ENCODE measurements at regions not wholly inside any gene's neighbourhood (a gene's known extent, or its start where the extent isn't known, plus 50 kb on each side); places are given as distances from the start of the nearest gene placed in this dataset.

DNA sequence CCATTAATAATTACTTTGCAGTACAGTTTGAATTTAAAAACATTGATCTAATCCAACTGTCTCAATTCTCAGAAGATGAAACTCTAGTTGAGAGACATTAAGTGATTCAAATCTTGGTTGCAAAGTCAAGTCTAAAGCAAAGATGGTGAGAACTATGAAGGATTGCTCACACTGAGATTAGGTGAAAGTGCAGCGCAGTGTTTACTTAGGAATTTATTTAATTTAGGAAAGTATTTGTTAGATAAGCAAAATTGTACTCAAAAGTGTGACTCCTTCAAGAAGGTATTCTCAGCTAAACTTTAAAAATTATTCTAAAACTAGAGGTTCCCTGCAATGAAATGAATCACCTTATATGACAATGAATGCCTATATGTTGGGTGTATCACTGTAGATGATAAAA lies 454.9 kb downstream of the PDGFC start:
- TF ChIP-seq, protein P1, sequence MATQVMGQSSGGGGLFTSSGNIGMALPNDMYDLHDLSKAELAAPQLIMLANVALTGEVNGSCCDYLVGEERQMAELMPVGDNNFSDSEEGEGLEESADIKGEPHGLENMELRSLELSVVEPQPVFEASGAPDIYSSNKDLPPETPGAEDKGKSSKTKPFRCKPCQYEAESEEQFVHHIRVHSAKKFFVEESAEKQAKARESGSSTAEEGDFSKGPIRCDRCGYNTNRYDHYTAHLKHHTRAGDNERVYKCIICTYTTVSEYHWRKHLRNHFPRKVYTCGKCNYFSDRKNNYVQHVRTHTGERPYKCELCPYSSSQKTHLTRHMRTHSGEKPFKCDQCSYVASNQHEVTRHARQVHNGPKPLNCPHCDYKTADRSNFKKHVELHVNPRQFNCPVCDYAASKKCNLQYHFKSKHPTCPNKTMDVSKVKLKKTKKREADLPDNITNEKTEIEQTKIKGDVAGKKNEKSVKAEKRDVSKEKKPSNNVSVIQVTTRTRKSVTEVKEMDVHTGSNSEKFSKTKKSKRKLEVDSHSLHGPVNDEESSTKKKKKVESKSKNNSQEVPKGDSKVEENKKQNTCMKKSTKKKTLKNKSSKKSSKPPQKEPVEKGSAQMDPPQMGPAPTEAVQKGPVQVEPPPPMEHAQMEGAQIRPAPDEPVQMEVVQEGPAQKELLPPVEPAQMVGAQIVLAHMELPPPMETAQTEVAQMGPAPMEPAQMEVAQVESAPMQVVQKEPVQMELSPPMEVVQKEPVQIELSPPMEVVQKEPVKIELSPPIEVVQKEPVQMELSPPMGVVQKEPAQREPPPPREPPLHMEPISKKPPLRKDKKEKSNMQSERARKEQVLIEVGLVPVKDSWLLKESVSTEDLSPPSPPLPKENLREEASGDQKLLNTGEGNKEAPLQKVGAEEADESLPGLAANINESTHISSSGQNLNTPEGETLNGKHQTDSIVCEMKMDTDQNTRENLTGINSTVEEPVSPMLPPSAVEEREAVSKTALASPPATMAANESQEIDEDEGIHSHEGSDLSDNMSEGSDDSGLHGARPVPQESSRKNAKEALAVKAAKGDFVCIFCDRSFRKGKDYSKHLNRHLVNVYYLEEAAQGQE (IDR thresholded peaks at IDR 0.05; ENCODE audit: unreplicated experiment): no peak
- TF ChIP-seq, protein P2, sequence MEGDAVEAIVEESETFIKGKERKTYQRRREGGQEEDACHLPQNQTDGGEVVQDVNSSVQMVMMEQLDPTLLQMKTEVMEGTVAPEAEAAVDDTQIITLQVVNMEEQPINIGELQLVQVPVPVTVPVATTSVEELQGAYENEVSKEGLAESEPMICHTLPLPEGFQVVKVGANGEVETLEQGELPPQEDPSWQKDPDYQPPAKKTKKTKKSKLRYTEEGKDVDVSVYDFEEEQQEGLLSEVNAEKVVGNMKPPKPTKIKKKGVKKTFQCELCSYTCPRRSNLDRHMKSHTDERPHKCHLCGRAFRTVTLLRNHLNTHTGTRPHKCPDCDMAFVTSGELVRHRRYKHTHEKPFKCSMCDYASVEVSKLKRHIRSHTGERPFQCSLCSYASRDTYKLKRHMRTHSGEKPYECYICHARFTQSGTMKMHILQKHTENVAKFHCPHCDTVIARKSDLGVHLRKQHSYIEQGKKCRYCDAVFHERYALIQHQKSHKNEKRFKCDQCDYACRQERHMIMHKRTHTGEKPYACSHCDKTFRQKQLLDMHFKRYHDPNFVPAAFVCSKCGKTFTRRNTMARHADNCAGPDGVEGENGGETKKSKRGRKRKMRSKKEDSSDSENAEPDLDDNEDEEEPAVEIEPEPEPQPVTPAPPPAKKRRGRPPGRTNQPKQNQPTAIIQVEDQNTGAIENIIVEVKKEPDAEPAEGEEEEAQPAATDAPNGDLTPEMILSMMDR (conservative IDR thresholded peaks at IDR 0.05; ENCODE audit: low read depth in 2 of 2): no peak
- TF ChIP-seq POLR2AphosphoS5 (IDR thresholded peaks at IDR 0.05; ENCODE audit: low read depth) (no peak), CREB1 (CRISPR knock-in tag; IDR thresholded peaks at IDR 0.05; ENCODE audit: low read depth) (no peak), EZH2 (IDR thresholded peaks at IDR 0.05; ENCODE audit: low read depth, unreplicated experiment) (no peak), EZH2phosphoT487 (IDR thresholded peaks at IDR 0.05; ENCODE audit: unreplicated experiment) (no peak), STAT1 (IDR thresholded peaks at IDR 0.05; ENCODE audit: unreplicated experiment) (no peak), ZNF331 (CRISPR knock-in tag; IDR thresholded peaks at IDR 0.05; ENCODE audit: low read depth) (no peak), JUNB (IDR thresholded peaks at IDR 0.05; ENCODE audit: unreplicated experiment) (no peak)

All from GM23338 (cell line).